ENCODE measurements at regions not wholly inside any gene's neighbourhood (a gene's known extent, or its start where the extent isn't known, plus 50 kb on each side); places are given as distances from the start of the nearest gene placed in this dataset.

DNA sequence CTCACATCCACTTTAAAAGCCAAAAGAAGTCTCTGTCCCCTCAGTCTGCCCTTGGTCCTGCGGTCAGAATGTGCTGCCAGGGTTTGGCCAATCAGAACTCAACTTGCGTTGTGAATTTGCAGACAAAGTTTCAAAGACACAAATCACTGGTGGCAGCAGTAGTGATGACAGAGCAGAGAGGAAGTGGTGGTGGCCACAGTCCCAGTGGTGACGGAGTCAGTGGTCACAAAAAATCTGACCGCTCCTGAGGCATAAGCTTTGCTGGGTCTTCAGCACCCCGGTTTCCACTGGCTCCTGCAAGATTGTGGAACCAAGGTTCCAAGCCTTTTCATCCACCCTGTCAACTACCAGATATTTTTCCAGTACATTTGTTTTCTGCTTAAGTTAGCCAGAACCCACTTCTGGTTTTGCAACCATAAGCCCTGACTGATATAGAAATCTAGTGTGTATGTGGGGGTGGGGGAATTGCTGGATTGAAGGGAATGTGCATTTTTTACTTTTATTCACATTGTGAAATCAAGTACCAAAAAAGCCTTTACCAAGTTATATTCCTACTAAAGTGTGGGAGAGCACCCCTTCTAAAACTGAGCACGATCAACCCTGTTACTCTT, 112.3 kb downstream of the TMPRSS5 start (continued):
- TF ChIP-seq CHD7 (IDR thresholded peaks at IDR 0.05; ENCODE audit: insufficient replicate concordance, low read length) (no peak), CHD1 (IDR thresholded peaks at IDR 0.05; ENCODE audit: low read depth, low read length) (no peak), SAP30 (IDR thresholded peaks at IDR 0.05; ENCODE audit: insufficient read depth, insufficient replicate concordance, low read length) (no peak), TBP (IDR thresholded peaks at IDR 0.05; ENCODE audit: low read depth, low read length) (no peak), NRF1 (IDR thresholded peaks at IDR 0.05; ENCODE audit: low read depth, low read length) (no peak)

All from H1 (cell line).